H9 (cell line): ENCODE measurements at regions not wholly inside any gene's neighbourhood (a gene's known extent, or its start where the extent isn't known, plus 50 kb on each side); places are given as distances from the start of the nearest gene placed in this dataset.

Experiments used
- DNase-seq: peaks from one replicate; pipeline ENCODE4 v3.0.0-alpha.2; 2017
- H2AFZ ChIP-seq: one replicate; pipeline ENCODE4 v1.6.1; 2013; ENCODE audit warnings: mild to moderate bottlenecking, low read length, control low read depth, moderate library complexity
- H2AK5ac ChIP-seq: 2 replicates; pipeline ENCODE4 v1.6.1; 2013; ENCODE audit warnings: low read length, control low read depth, mixed read lengths; ENCODE audit not compliant: insufficient read length
- H2BK120ac ChIP-seq: one replicate; pipeline ENCODE4 v1.6.1; 2013; ENCODE audit warnings: low read depth, mild to moderate bottlenecking, low read length, control low read depth, inconsistent platforms; ENCODE audit not compliant: poor library complexity, severe bottlenecking
- H2BK12ac ChIP-seq: 2 replicates; pipeline ENCODE4 v1.6.1; 2013; ENCODE audit warnings: low read length, control low read depth, mixed read lengths, low read depth; ENCODE audit not compliant: insufficient read length
- H2BK15ac ChIP-seq: 2 replicates; pipeline ENCODE4 v1.6.1; 2013; ENCODE audit warnings: low read depth, low read length, control low read depth
- H2BK20ac ChIP-seq: one replicate; pipeline ENCODE4 v1.6.1; 2013; ENCODE audit warnings: low read depth, mild to moderate bottlenecking, low read length, control low read depth, inconsistent platforms; ENCODE audit not compliant: poor library complexity, severe bottlenecking
- H2BK5ac ChIP-seq: 2 replicates; pipeline ENCODE4 v1.6.1; 2013; ENCODE audit warnings: low read length, control low read depth, mixed read lengths; ENCODE audit not compliant: insufficient read length
- H3K14ac ChIP-seq: 2 replicates; pipeline ENCODE4 v1.6.1; 2013; ENCODE audit warnings: low read length, control low read depth; ENCODE audit not compliant: insufficient read depth
- H3K18ac ChIP-seq: 2 replicates; pipeline ENCODE4 v1.6.1; 2013; ENCODE audit warnings: low read depth, mild to moderate bottlenecking, mixed read lengths, low read length, control low read depth; ENCODE audit not compliant: insufficient read length
- H3K23ac ChIP-seq: 2 replicates; pipeline ENCODE4 v1.6.1; 2013; ENCODE audit warnings: low read length, control low read depth, mixed read lengths, low read depth; ENCODE audit not compliant: insufficient read length
- H3K23me2 ChIP-seq: 2 replicates; pipeline ENCODE4 v1.6.1; 2013; ENCODE audit warnings: low read depth, mild to moderate bottlenecking, mixed read lengths, low read length, control low read depth; ENCODE audit not compliant: insufficient read length, poor library complexity, severe bottlenecking
- H3K27ac ChIP-seq: 2 replicates; pipeline ENCODE4 v1.5.1; 2013; ENCODE audit warnings: low read length, control low read depth, mixed read lengths, low read depth; ENCODE audit not compliant: insufficient read length
- H3K27me3 ChIP-seq: 2 replicates; pipeline ENCODE4 v1.6.1; 2013; ENCODE audit warnings: low read length, control low read depth, inconsistent platforms; ENCODE audit not compliant: insufficient read depth
- H3K4ac ChIP-seq: 2 replicates; pipeline ENCODE4 v1.6.1; 2013; ENCODE audit warnings: low read depth, mild to moderate bottlenecking, control low read depth, inconsistent platforms, low read length, moderate library complexity
- H3K4me1 ChIP-seq: 2 replicates; pipeline ENCODE4 v1.6.1; 2013; ENCODE audit warnings: low read length, control low read depth, inconsistent platforms; ENCODE audit not compliant: insufficient read depth
- H3K4me2 ChIP-seq: 2 replicates; pipeline ENCODE4 v1.6.1; 2013; ENCODE audit warnings: low read length, control low read depth, mixed read lengths; ENCODE audit not compliant: insufficient read length, insufficient read depth
- H3K56ac ChIP-seq: 2 replicates; pipeline ENCODE4 v1.6.1; 2013; ENCODE audit warnings: low read depth, mild to moderate bottlenecking, mixed read lengths, low read length, control low read depth; ENCODE audit not compliant: insufficient read length
- H3K79me1 ChIP-seq: 2 replicates; pipeline ENCODE4 v1.6.1; 2013; ENCODE audit warnings: low read depth, mild to moderate bottlenecking, moderate library complexity, low read length, control low read depth, inconsistent platforms; ENCODE audit not compliant: insufficient read depth, poor library complexity, severe bottlenecking
- H3K79me2 ChIP-seq: 2 replicates; pipeline ENCODE4 v1.6.1; 2013; ENCODE audit warnings: low read length, control low read depth, inconsistent platforms; ENCODE audit not compliant: insufficient read depth
- H3K9ac ChIP-seq: 2 replicates; pipeline ENCODE4 v1.6.1; 2013; ENCODE audit warnings: low read length, control low read depth, mixed read lengths; ENCODE audit not compliant: insufficient read length; ENCODE audit errors: extremely low read depth
- H3K9me3 ChIP-seq: one replicate; pipeline ENCODE4 v1.6.1; 2013; ENCODE audit warnings: low read depth, low read length, inconsistent platforms; ENCODE audit not compliant: control insufficient read depth
- H3T11ph ChIP-seq: one replicate; pipeline ENCODE4 v1.6.1; 2013; ENCODE audit warnings: mild to moderate bottlenecking, low read length, control low read depth, inconsistent platforms
- H4K20me1 ChIP-seq: one replicate; pipeline ENCODE4 v1.6.1; 2013; ENCODE audit not compliant: control insufficient read depth, insufficient read length, insufficient read depth
- H4K5ac ChIP-seq: 2 replicates; pipeline ENCODE4 v1.6.1; 2013; ENCODE audit warnings: low read depth, mild to moderate bottlenecking, mixed read lengths, low read length, control low read depth; ENCODE audit not compliant: insufficient read length
- H4K8ac ChIP-seq: replicated peaks from 2 replicates; pipeline ENCODE4 v1.6.1; 2013; ENCODE audit warnings: low read length, control low read depth, mixed read lengths, low read depth; ENCODE audit not compliant: insufficient read length
- H4K91ac ChIP-seq: 2 replicates; pipeline ENCODE4 v1.6.1; 2013; ENCODE audit warnings: low read depth, mild to moderate bottlenecking, moderate library complexity, mixed read lengths, low read length, control low read depth; ENCODE audit not compliant: insufficient read length
- H3K27ac Mint-ChIP-seq, 3 experiments: 2 replicates in 2 of 3; 3 replicates in 1 of 3; pipeline ENCODE4 v1.8.0; 2020 to 2021; ENCODE audit warnings: mixed read lengths in 3 of 3, mild to moderate bottlenecking in 1 of 3, moderate library complexity in 1 of 3
- H3K27me3 Mint-ChIP-seq: 2 replicates; pipeline ENCODE4 v1.8.0; 2021; ENCODE audit warnings: low read depth, mild to moderate bottlenecking, moderate library complexity, mixed read lengths
- H3K36me3 Mint-ChIP-seq, 3 experiments: 2 replicates in 2 of 3; 3 replicates in 1 of 3; pipeline ENCODE4 v1.8.0; 2020 to 2021; ENCODE audit warnings: low read depth in 3 of 3, mixed read lengths in 3 of 3; ENCODE audit not compliant: insufficient read depth in 1 of 3
- H3K4me1 Mint-ChIP-seq, 2 experiments: 2 replicates each; pipeline ENCODE4 v1.8.0; 2020; ENCODE audit warnings: mixed read lengths in 2 of 2
- H3K4me3 Mint-ChIP-seq, 2 experiments: 2 replicates in 1 of 2; 3 replicates in 1 of 2; pipeline ENCODE4 v1.8.0; 2020 to 2021; ENCODE audit warnings: mild to moderate bottlenecking in 2 of 2, mixed read lengths in 2 of 2, moderate library complexity in 1 of 2
- H3K9me3 Mint-ChIP-seq, 2 experiments: 2 replicates in 1 of 2; 3 replicates in 1 of 2; pipeline ENCODE4 v1.8.0; 2020; ENCODE audit warnings: mild to moderate bottlenecking in 2 of 2, mixed read lengths in 2 of 2, moderate library complexity in 1 of 2
- CTCF ChIP-seq: fragments of 200-600 bp; sonication (generic); conservative IDR thresholded peaks from 3 replicates; pipeline ENCODE4 v1.8.0; 2021; ENCODE audit warnings: antibody characterized with exemption, mild to moderate bottlenecking
- WGBS: extraction: QIAGEN DNeasy Blood & Tissue Kit; methylation state at CpG from one replicate; pipeline ENCODE4 v1.1.7; 2013; ENCODE audit warnings: missing lambda C conversion rate, low lambda C conversion rate, mixed read lengths; ENCODE audit not compliant: insufficient read length; ENCODE audit errors: extremely low coverage; 5-methylcytosine and 5-hydroxymethylcytosine counted together

DNA sequence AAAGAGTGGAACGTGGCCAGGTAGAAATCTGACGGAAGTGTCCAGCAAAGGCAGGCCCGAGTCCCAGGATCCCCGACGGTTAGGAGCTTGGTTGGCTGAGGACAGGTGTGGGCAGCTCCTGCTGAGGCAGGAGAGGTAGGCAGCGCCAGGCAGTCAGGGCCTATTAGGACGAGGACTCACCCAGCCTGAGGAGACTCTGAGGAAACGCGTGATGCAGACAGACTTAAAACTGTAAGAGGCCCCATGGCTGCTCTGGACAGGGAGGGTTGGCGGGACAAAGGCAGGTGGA lies 255.7 kb upstream of the SFSWAP start:
- DNase-seq: no peak
- Histone ChIP-seq H3K9ac (no peak overlapping the region), H3K14ac (no peak overlapping the region), H2BK15ac (no peak overlapping the region), H2BK20ac (no peak overlapping the region), H3K4me2 (no peak overlapping the region), H3K23me2 (no peaks in the 10 kb centered on the region), H3K9me3 (no peaks in the 10 kb centered on the region), H3K79me2 (no peaks in the 10 kb centered on the region), H3K56ac (no peak overlapping the region), H2AFZ (no peak overlapping the region), H4K91ac (no peak overlapping the region), H4K8ac (no peak overlapping the region), H2BK5ac (no peak overlapping the region), H3K79me1 (no peaks in the 10 kb centered on the region), H3T11ph (no peak overlapping the region), H3K27me3 (no peaks in the 10 kb centered on the region), H2AK5ac (no peak overlapping the region), H2BK12ac (no peak overlapping the region), H2BK120ac (no peak overlapping the region), H3K18ac (no peak overlapping the region), H3K27ac (no peak overlapping the region), H3K4ac (no peak overlapping the region), H3K4me1 (no peaks in the 10 kb centered on the region), H4K5ac (no peak overlapping the region), H4K20me1 (no peaks in the 10 kb centered on the region), H3K23ac (no peak overlapping the region)
- Mint-ChIP-seq H3K36me3 (no peaks in the 10 kb centered on the region), H3K9me3 (peaks cover 0 to 11% of the 10 kb centered on the region in 2 experiments; a peak in 3 of 5 replicates), H3K27me3 (peaks cover 7% of the 10 kb centered on the region), H3K27ac (no peak overlapping the region; a peak in 1 of 7 replicates), H3K4me3 (no peak overlapping the region), H3K4me1 (peaks cover 12 to 26% of the 10 kb centered on the region in 2 experiments)
- TF ChIP-seq CTCF: no peak
- WGBS: no CpG with 5 or more reads among the region's 10 CpGs
